Calu3 (cell line): ENCODE measurements at regions not wholly inside any gene's neighbourhood (a gene's known extent, or its start where the extent isn't known, plus 50 kb on each side); places are given as distances from the start of the nearest gene placed in this dataset.

Source experiments
- BruUV-seq: library from RNA; stranded (reverse); fragments of 400-500 nt; replicated peaks from 2 replicates; lab custom pipeline; 2021; lab: Mats Ljungman, UMichigan
- CTCF ChIA-PET: fragments of 300-600 bp; sonication (Branson Sonifier 250); formaldehyde crosslinking; loops from one replicate; lab custom pipeline; 2022; ENCODE audit warnings: antibody characterized with exemption; lab: Charles Lee
- DNase-seq: peaks from one replicate; pipeline ENCODE4 v3.0.0; 2022
- H3K27ac Mint-ChIP-seq: one replicate; pipeline ENCODE4 v1.8.0; 2022; ENCODE audit warnings: mixed read lengths; ENCODE audit not compliant: unreplicated experiment
- H3K27me3 Mint-ChIP-seq: one replicate; pipeline ENCODE4 v1.8.0; 2022; ENCODE audit warnings: mixed read lengths; ENCODE audit not compliant: unreplicated experiment
- H3K36me3 Mint-ChIP-seq: one replicate; pipeline ENCODE4 v1.8.0; 2022; ENCODE audit warnings: mild to moderate bottlenecking, moderate library complexity, mixed read lengths; ENCODE audit not compliant: insufficient read depth, unreplicated experiment
- H3K4me1 Mint-ChIP-seq: one replicate; pipeline ENCODE4 v1.8.0; 2022; ENCODE audit warnings: mild to moderate bottlenecking, low read depth, mixed read lengths; ENCODE audit not compliant: unreplicated experiment
- H3K4me3 Mint-ChIP-seq: one replicate; pipeline ENCODE4 v1.8.0; 2022; ENCODE audit warnings: mild to moderate bottlenecking, low read depth, moderate library complexity, mixed read lengths; ENCODE audit not compliant: unreplicated experiment
- H3K9me3 Mint-ChIP-seq: one replicate; pipeline ENCODE4 v1.8.0; 2022; ENCODE audit warnings: low read depth, mixed read lengths; ENCODE audit not compliant: unreplicated experiment
- CTCF ChIP-seq: fragments of 200-600 bp; IDR thresholded peaks from one replicate; pipeline ENCODE4 v1.8.0; 2022; ENCODE audit warnings: antibody characterized with exemption; ENCODE audit not compliant: unreplicated experiment
- intact Hi-C: fragments of 100-400 bp; cut with micrococcal nuclease; formaldehyde crosslinking; loops from one replicate; pipeline ENCODE4 v1.10.0; 2022; ENCODE audit not compliant: unreplicated experiment

- Mint-ChIP-seq H3K9me3 (peaks cover 7% of the 10 kb centered on the region), H3K4me3 (no peak overlapping the region), H3K4me1 (no peaks in the 10 kb centered on the region), H3K27ac (no peak overlapping the region), H3K27me3 (no peaks in the 10 kb centered on the region), H3K36me3 (no peaks in the 10 kb centered on the region)
- no peak for DNase-seq
- intact Hi-C loops = no loop called here
- no TSS peak for BruUV-seq
- CTCF ChIA-PET = no interaction called here
- TF ChIP-seq CTCF = no peak
Observed at GRCh38 chr11:106409222-106409621, 331.8 kb downstream of the AASDHPPT start.

- intact Hi-C loops = no loop called here
Observed at GRCh38 chr11:106409671-106410070, 332.2 kb downstream of the AASDHPPT start.

GRCh38 chr11:106410902-106411301 is 333.4 kb downstream of the AASDHPPT start:
- no TSS peak for BruUV-seq
- intact Hi-C loops = no loop called here
- no peak overlapping the region for H3K27ac Mint-ChIP-seq

More at GRCh38 chr11:106409671-106410070, 332.2 kb downstream of the AASDHPPT start:
- no TSS peak for BruUV-seq
- Mint-ChIP-seq H3K27ac (no peak overlapping the region), H3K36me3 (no peaks in the 10 kb centered on the region), H3K4me1 (no peaks in the 10 kb centered on the region), H3K9me3 (peaks cover 4% of the 10 kb centered on the region), H3K4me3 (no peak overlapping the region), H3K27me3 (no peaks in the 10 kb centered on the region)
- CTCF ChIA-PET = interaction anchor here (0.6 kb wide), 1 partner anchor 8 kb away, joined by 5 read pairs; no protein-coding TSS in a partner anchor
- no peak for DNase-seq
- no peak for TF ChIP-seq CTCF

GRCh38 chr11:106413222-106413621 is 335.8 kb downstream of the AASDHPPT start:
- H3K27me3 Mint-ChIP-seq = no peaks in the 10 kb centered on the region
- DNase-seq = no peak
- no peaks in the 10 kb centered on the region for H3K4me1 Mint-ChIP-seq
- peaks cover 6% of the 10 kb centered on the region for H3K9me3 Mint-ChIP-seq
- H3K4me3 Mint-ChIP-seq = no peak overlapping the region
- no TSS peak for BruUV-seq
- no peak for TF ChIP-seq CTCF
- no peak overlapping the region for H3K27ac Mint-ChIP-seq
- intact Hi-C loops = no loop called here
- CTCF ChIA-PET = no interaction called here
- H3K36me3 Mint-ChIP-seq = no peaks in the 10 kb centered on the region

More at GRCh38 chr11:106410902-106411301, 333.4 kb downstream of the AASDHPPT start:
- no peak for DNase-seq
- Mint-ChIP-seq H3K4me3 (no peak overlapping the region), H3K36me3 (no peaks in the 10 kb centered on the region), H3K9me3 (peaks cover 6% of the 10 kb centered on the region), H3K4me1 (no peaks in the 10 kb centered on the region), H3K27me3 (no peaks in the 10 kb centered on the region)
- CTCF ChIA-PET = no interaction called here
- TF ChIP-seq CTCF = no peak
